ENCODE measurements at regions not wholly inside any gene's neighbourhood (a gene's known extent, or its start where the extent isn't known, plus 50 kb on each side); places are given as distances from the start of the nearest gene placed in this dataset.

DNA sequence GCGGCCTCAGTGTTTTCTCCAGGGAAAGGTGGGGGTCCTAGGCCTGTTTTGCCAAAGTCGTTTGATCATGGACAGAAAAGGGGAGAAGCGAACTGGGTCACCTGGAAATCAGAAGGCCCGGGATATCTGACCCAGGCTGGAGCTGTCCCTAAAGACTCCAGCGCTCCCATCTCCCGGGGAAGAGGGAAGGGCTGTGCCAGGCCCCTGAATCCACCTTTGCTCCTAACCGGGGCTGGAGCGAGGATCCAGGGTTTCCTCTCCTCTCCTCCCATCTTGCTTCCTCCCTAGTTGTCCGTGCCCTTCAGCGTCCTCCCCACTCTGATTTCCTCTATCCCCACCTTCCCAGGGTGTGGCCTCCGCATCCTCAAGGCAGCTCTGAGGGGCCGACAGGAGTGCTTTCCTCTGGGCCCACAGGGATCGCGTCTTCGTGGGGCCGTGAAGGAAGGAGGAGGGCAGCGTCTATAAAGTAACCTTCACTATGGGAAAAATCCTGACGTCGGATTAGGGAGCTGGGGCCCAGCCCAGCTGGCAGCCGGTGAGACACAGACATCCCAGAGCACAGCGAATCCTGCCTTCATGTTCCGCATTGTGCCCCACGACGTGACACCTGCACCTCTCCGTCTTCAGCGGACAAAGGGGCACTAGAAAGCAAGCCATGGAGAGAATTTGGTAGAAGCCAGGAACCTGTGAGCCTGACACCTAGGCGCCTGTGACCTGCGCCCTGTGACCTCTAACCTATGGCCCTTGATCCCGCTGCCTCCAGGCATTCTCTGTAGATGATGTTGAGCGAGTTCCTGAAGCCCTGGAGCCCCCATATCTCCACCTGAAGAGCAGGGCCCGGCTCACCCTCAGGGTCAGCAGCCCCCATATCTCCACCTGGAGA, 212.7 kb upstream of the SALL3 start:
- TF ChIP-seq, protein P1, sequence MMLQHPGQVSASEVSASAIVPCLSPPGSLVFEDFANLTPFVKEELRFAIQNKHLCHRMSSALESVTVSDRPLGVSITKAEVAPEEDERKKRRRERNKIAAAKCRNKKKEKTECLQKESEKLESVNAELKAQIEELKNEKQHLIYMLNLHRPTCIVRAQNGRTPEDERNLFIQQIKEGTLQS (CRISPR knock-in tag; IDR thresholded peaks at IDR 0.05) = no peak
- TF ChIP-seq, protein P2, sequence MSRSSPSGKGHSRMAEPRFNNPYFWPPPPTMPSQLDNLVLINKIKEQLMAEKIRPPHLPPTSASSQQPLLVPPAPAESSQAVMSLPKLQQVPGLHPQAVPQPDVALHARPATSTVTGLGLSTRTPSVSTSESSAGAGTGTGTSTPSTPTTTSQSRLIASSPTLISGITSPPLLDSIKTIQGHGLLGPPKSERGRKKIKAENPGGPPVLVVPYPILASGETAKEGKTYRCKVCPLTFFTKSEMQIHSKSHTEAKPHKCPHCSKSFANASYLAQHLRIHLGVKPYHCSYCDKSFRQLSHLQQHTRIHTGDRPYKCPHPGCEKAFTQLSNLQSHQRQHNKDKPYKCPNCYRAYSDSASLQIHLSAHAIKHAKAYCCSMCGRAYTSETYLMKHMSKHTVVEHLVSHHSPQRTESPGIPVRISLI (CRISPR knock-in tag; IDR thresholded peaks at IDR 0.05; ENCODE audit: borderline replicate concordance) = no peak
- TF ChIP-seq ZNF784 (CRISPR knock-in tag; IDR thresholded peaks at IDR 0.05; ENCODE audit: borderline replicate concordance) = no peak

All from HepG2 (cell line).